Activated naive CD4-positive, alpha-beta T cell treated with anti-CD3 and anti-CD28 coated beads, Interleukin-2, amount 10 ng/mL, durations not matched to agents 7 days and 5 days (primary cell): ENCODE measurements at regions not wholly inside any gene's neighbourhood (a gene's known extent, or its start where the extent isn't known, plus 50 kb on each side); places are given as distances from the start of the nearest gene placed in this dataset.

Experiments used
- CTCF ChIA-PET: fragments of 350-600 bp; sonication (Branson Sonifier 250); formaldehyde crosslinking; loops from one replicate; lab custom pipeline; 2021; ENCODE audit warnings: antibody characterized with exemption; lab: Charles Lee
- DNase-seq: peaks from one replicate; pipeline ENCODE4 v3.0.0-alpha.2; 2020
- H3K27ac Mint-ChIP-seq: one replicate; pipeline ENCODE4 v1.8.0; 2021; ENCODE audit warnings: mild to moderate bottlenecking, moderate library complexity, mixed read lengths
- H3K27me3 Mint-ChIP-seq: one replicate; pipeline ENCODE4 v1.8.0; 2021; ENCODE audit warnings: mild to moderate bottlenecking, mixed read lengths
- H3K36me3 Mint-ChIP-seq: one replicate; pipeline ENCODE4 v1.8.0; 2021; ENCODE audit warnings: mixed read lengths
- H3K4me1 Mint-ChIP-seq: one replicate; pipeline ENCODE4 v1.8.0; 2021; ENCODE audit warnings: mixed read lengths
- H3K4me3 Mint-ChIP-seq: one replicate; pipeline ENCODE4 v1.8.0; 2021; ENCODE audit warnings: mild to moderate bottlenecking, moderate library complexity, mixed read lengths
- H3K9me3 Mint-ChIP-seq: one replicate; pipeline ENCODE4 v1.8.0; 2021; ENCODE audit warnings: mixed read lengths

- Mint-ChIP-seq H3K36me3 (no peaks in the 10 kb centered on the region), H3K27me3 (peaks cover 23% of the 10 kb centered on the region), H3K4me1 (peaks cover under 1% of the 10 kb centered on the region), H3K27ac (no peak overlapping the region), H3K4me3 (no peak overlapping the region), H3K9me3 (no peaks in the 10 kb centered on the region)
- CTCF ChIA-PET: no interaction called here
- DNase-seq: no peak
Measured at GRCh38 chr19:13604902-13605586, 98.8 kb upstream of the CACNA1A start.

- Mint-ChIP-seq H3K36me3 (no peaks in the 10 kb centered on the region), H3K4me3 (no peak overlapping the region), H3K27me3 (peaks cover 39% of the 10 kb centered on the region), H3K9me3 (no peaks in the 10 kb centered on the region), H3K4me1 (no peaks in the 10 kb centered on the region), H3K27ac (no peak overlapping the region)
- DNase-seq: no peak
- CTCF ChIA-PET: no interaction called here
Measured at GRCh38 chr19:13600802-13601201, 94.5 kb upstream of the CACNA1A start.

DNA sequence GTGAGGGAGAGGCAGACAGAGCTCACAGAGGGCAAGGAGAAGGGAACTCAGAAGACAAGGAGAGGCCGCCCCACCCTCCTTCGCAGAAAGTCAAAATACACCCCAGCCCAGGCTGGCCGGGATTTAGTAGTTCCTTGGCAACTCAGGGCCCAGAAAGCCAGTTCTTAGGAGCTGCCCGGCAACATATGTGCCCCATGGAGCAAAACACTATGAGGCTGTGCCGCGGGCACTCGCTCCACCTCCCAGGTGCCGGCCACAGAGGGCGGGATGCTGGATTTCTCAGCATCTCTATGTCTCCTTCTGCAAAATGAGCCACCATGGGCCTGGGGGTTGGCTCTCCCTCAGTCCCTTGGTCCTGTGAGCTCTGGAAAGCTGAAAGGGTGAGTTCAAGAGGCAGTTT is 93.8 kb upstream of the CACNA1A start:
- CTCF ChIA-PET: interaction anchor here (1.0 kb wide), 1 partner anchor 234 kb away, joined by 3 read pairs; no protein-coding TSS in a partner anchor
- H3K36me3 Mint-ChIP-seq: no peaks in the 10 kb centered on the region

DNA sequence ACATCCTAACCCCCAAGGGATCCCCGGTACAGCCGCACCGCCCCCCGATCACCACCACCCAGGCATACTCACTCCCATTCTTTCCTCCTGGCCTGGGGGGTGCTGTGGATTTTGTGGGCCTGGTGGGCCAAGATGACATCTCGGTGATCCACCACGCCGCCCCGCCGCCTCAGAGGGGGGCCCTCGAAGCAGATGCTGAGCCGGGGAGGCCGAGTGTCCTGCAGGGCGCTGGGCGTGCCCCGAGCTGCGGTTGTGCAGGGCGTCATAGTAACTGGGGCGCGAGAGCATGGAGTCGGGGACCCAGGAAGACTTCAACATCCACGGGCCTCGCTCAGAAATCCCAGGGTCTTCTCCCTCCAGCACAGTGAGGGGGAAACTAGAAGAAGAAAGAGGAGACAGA is 93.4 kb upstream of the CACNA1A start:
- no peaks in the 10 kb centered on the region for H3K9me3 Mint-ChIP-seq
- H3K4me1 Mint-ChIP-seq: no peaks in the 10 kb centered on the region
- H3K4me3 Mint-ChIP-seq: no peak overlapping the region
- H3K36me3 Mint-ChIP-seq: no peaks in the 10 kb centered on the region
- CTCF ChIA-PET: interaction anchor here (1.0 kb wide), 1 partner anchor 235 kb away, joined by 3 read pairs; no protein-coding TSS in a partner anchor
- no peak for DNase-seq
- H3K27ac Mint-ChIP-seq: no peak overlapping the region
- H3K27me3 Mint-ChIP-seq: peaks cover 34% of the 10 kb centered on the region

More for the DNA sequence above, 93.8 kb upstream of the CACNA1A start:
- Mint-ChIP-seq H3K4me1 (no peaks in the 10 kb centered on the region), H3K27ac (no peak overlapping the region), H3K4me3 (no peak overlapping the region), H3K9me3 (no peaks in the 10 kb centered on the region), H3K27me3 (peaks cover 38% of the 10 kb centered on the region)
- DNase-seq: no peak

- no peaks in the 10 kb centered on the region for H3K9me3 Mint-ChIP-seq
- H3K27me3 Mint-ChIP-seq: peaks cover 26% of the 10 kb centered on the region
- no peak overlapping the region for H3K27ac Mint-ChIP-seq
- CTCF ChIA-PET: interaction anchor here (1.0 to 1.9 kb wide), 3 partner anchors 10 to 265 kb away, joined by 3 to 8 read pairs (median 4); no protein-coding TSS in a partner anchor
- DNase-seq: no peak
- no peaks in the 10 kb centered on the region for H3K4me1 Mint-ChIP-seq
- no peaks in the 10 kb centered on the region for H3K36me3 Mint-ChIP-seq
- H3K4me3 Mint-ChIP-seq: no peak overlapping the region
Measured at GRCh38 chr19:13598098-13598497, 91.8 kb upstream of the CACNA1A start.

DNA sequence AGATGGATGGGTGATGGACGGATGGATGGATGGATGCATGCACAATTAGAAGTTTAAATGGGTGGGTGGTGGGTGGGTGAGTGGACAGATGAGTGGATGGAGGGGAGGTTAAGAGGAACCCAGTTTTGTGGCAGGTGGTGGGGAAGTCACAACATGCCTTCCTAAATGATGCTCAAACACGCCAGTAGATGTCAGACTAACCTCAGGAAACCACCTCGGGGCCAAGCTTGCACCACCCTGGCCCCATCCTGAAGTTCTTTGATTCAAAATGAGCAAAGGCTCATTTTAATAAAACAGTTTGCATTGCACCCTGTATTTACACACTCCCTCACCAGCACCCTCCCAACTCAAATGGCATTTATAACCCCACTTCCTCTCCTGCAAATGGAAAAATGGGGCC is 91.4 kb upstream of the CACNA1A start:
- H3K27ac Mint-ChIP-seq: no peak overlapping the region
- peaks cover 22% of the 10 kb centered on the region for H3K27me3 Mint-ChIP-seq
- CTCF ChIA-PET: interaction anchor here (1.0 to 1.9 kb wide), 3 partner anchors 10 to 265 kb away, joined by 3 to 8 read pairs (median 4); no protein-coding TSS in a partner anchor
- peak; percentile 64 for DNase-seq
- H3K36me3 Mint-ChIP-seq: no peaks in the 10 kb centered on the region
- no peak overlapping the region for H3K4me3 Mint-ChIP-seq
- no peaks in the 10 kb centered on the region for H3K9me3 Mint-ChIP-seq
- H3K4me1 Mint-ChIP-seq: no peaks in the 10 kb centered on the region

DNA sequence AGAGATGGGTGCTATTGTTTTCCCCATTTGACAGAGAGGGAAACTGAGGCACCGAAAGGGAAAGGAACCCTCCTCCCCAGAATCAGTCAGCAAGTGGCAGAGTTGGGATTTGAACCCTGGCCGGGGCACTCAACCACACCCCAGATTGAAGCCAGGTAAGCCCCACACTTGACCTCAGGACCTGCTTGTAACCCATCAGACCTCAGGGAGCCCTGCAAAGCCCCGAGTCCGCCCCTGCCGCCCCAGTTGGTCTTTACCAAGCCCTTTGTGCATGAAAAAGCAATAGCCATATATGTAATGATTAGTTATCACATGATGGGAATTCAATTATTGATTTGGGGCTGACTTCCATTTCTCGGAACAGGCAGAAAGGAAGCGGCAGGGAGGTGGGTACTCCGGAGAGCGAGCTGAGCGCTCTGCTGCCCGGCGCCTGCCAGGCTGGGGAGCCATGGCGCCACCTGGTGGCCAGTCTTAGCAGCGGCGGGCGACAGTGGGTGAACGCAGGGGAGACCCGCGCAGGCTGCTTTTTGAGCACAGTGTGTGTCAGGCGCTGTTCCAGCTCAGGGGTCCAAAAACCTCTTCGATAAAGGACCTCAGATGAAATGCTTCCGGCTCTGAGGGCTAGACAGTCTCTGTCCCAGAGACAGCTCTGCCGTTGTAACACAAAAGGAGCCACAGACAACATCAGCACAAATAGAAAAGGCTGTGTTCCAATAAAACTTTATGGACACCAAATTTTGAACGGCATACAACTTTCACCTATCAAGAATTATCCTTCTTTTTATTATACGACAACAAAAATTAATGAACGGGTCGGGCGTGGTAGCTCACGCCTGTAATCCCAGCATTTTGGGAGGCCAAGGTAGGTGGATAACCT is 82.9 kb upstream of the CACNA1A start:
- Mint-ChIP-seq H3K9me3 (no peaks in the 10 kb centered on the region), H3K4me3 (no peak overlapping the region), H3K36me3 (no peaks in the 10 kb centered on the region), H3K27ac (no peak overlapping the region), H3K27me3 (peaks cover 10% of the 10 kb centered on the region), H3K4me1 (peaks cover 2% of the 10 kb centered on the region)
- DNase-seq: peak; percentile 86
- CTCF ChIA-PET: interaction anchor here (0.6 to 4.8 kb wide), 12 partner anchors 10 to 408 kb away, joined by 3 to 51 read pairs (median 4); no protein-coding TSS in a partner anchor

GRCh38 chr19:13585512-13585911 is 79.2 kb upstream of the CACNA1A start:
- DNase-seq: no peak
- CTCF ChIA-PET: no interaction called here
- no peaks in the 10 kb centered on the region for H3K36me3 Mint-ChIP-seq
- H3K9me3 Mint-ChIP-seq: no peaks in the 10 kb centered on the region
- peaks cover 10% of the 10 kb centered on the region for H3K27me3 Mint-ChIP-seq
- peaks cover 2% of the 10 kb centered on the region for H3K4me1 Mint-ChIP-seq
- H3K4me3 Mint-ChIP-seq: no peak overlapping the region
- no peak overlapping the region for H3K27ac Mint-ChIP-seq

- Mint-ChIP-seq H3K9me3 (no peaks in the 10 kb centered on the region), H3K36me3 (no peaks in the 10 kb centered on the region), H3K4me3 (no peak overlapping the region), H3K27me3 (peaks cover 7% of the 10 kb centered on the region), H3K4me1 (no peaks in the 10 kb centered on the region), H3K27ac (no peak overlapping the region)
- DNase-seq: no peak
- CTCF ChIA-PET: no interaction called here
Measured at GRCh38 chr19:13583753-13584152, 77.5 kb upstream of the CACNA1A start.

- CTCF ChIA-PET: interaction anchor here (0.8 kb wide), 1 partner anchor 305 kb away, joined by 3 read pairs; no protein-coding TSS in a partner anchor
- Mint-ChIP-seq H3K27ac (no peak overlapping the region), H3K4me3 (no peak overlapping the region), H3K27me3 (peaks cover 7% of the 10 kb centered on the region), H3K36me3 (no peaks in the 10 kb centered on the region), H3K4me1 (no peaks in the 10 kb centered on the region), H3K9me3 (no peaks in the 10 kb centered on the region)
- DNase-seq: no peak
Measured at GRCh38 chr19:13583114-13583513, 76.8 kb upstream of the CACNA1A start.

DNA sequence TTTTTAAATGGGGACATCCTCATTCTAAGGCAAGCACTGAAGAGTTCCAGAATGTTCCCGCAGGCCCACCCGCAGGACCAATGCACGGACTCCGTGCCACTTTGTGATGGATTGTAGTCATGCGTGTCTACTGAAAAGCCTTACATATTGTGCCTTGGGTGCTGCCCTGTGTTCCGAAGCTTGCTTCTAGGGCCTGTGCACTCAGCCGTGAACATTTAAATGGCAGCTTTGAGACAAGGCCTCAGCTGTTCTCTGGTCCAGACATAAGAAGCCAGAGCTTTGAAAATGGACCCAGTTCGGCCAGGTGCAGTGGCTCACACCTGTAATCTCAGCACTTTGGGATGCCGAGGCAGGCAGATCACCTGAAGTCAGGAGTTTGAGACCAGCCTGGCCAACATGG is 75.3 kb upstream of the CACNA1A start:
- no peak for DNase-seq
- no peak overlapping the region for H3K4me3 Mint-ChIP-seq
- CTCF ChIA-PET: no interaction called here
- no peaks in the 10 kb centered on the region for H3K36me3 Mint-ChIP-seq
- no peaks in the 10 kb centered on the region for H3K4me1 Mint-ChIP-seq
- H3K27me3 Mint-ChIP-seq: peaks cover under 1% of the 10 kb centered on the region
- no peak overlapping the region for H3K27ac Mint-ChIP-seq
- H3K9me3 Mint-ChIP-seq: peaks cover 6% of the 10 kb centered on the region

- CTCF ChIA-PET: interaction anchor here (0.6 to 4.0 kb wide), 3 partner anchors 10 to 100 kb away, joined by 3 to 18 read pairs (median 4); no protein-coding TSS in a partner anchor
- no peaks in the 10 kb centered on the region for H3K36me3 Mint-ChIP-seq
- no peak for DNase-seq
- H3K27me3 Mint-ChIP-seq: peaks cover 3% of the 10 kb centered on the region
- no peak overlapping the region for H3K27ac Mint-ChIP-seq
- no peak overlapping the region for H3K4me3 Mint-ChIP-seq
- H3K9me3 Mint-ChIP-seq: peaks cover 9% of the 10 kb centered on the region
- H3K4me1 Mint-ChIP-seq: no peaks in the 10 kb centered on the region
Measured at GRCh38 chr19:13579388-13580060, 73.2 kb upstream of the CACNA1A start.

- Mint-ChIP-seq H3K4me1 (no peaks in the 10 kb centered on the region), H3K9me3 (peaks cover 9% of the 10 kb centered on the region), H3K27ac (no peak overlapping the region), H3K27me3 (peaks cover 13% of the 10 kb centered on the region), H3K4me3 (no peak overlapping the region), H3K36me3 (no peaks in the 10 kb centered on the region)
- no peak for DNase-seq
- CTCF ChIA-PET: no interaction called here
Measured at GRCh38 chr19:13576726-13577125, 70.4 kb upstream of the CACNA1A start.

- Mint-ChIP-seq H3K27me3 (peaks cover 13% of the 10 kb centered on the region), H3K27ac (no peak overlapping the region), H3K4me1 (no peaks in the 10 kb centered on the region), H3K4me3 (no peak overlapping the region), H3K9me3 (peaks cover 9% of the 10 kb centered on the region), H3K36me3 (no peaks in the 10 kb centered on the region)
- CTCF ChIA-PET: interaction anchor here (1.0 kb wide), 1 partner anchor 15 kb away, joined by 3 read pairs; no protein-coding TSS in a partner anchor
- DNase-seq: no peak
Measured at GRCh38 chr19:13574933-13575332, 68.7 kb upstream of the CACNA1A start.
